ENCODE measurements at regions not wholly inside any gene's neighbourhood (a gene's known extent, or its start where the extent isn't known, plus 50 kb on each side); places are given as distances from the start of the nearest gene placed in this dataset.

DNA sequence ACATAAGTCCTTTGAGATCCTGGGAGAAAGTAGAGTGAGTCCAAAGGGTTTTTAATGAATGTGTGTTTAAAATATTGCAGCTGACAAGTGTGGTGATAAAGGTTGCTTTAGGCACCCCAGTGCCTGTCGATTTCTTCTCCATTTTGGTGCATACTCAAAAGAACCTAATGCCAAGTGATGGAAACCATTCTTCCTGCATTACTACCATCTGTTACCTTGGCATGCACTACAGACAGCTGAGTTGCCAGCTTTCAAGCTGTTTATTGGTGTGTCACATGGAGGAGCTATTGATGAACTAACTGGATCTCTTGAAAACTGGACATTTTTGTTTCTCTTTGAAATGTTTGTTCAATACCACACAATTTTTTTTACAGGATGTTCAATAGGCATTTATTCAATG is 350.0 kb downstream of the AKAIN1 start:
- no peak for DNase-seq

DNA sequence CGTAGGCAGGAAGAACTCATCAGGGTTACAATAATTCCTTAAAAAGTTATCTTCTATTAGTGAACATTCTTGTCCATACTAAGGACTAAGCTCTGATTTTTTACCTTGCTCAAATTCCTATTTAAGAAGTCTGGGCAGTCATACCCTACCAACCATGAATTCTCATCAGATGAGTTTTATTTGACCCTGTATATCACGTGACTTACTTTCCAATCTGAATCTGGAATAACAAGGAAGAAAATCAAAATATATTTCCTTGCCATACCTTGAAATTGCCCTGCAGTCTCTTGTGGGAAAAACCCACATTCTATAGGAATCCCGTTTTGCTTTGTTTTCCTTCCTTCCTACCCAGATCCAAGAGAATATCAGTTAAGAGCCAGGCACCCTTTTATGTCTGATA is 352.7 kb downstream of the AKAIN1 start:
- no peak for DNase-seq

DNA sequence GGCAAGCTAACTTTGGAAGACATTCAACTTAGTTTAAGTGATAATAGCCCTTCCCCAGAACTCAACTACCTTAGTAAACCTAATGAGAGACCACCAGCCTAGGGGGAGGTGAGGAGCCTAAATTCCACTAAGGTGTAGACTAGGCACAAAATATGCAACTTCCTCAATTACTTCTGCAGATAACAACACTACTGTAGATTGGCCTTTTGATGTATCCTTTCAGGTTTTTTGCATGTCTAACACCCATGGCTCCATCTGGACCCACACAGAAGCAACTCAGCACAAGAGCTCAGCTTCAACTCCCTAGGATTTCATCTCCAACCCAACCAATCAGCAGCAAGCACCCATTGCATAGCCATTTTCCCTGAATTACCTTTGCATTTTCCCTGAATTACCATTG is 353.3 kb downstream of the AKAIN1 start:
- DNase-seq: no peak

DNA sequence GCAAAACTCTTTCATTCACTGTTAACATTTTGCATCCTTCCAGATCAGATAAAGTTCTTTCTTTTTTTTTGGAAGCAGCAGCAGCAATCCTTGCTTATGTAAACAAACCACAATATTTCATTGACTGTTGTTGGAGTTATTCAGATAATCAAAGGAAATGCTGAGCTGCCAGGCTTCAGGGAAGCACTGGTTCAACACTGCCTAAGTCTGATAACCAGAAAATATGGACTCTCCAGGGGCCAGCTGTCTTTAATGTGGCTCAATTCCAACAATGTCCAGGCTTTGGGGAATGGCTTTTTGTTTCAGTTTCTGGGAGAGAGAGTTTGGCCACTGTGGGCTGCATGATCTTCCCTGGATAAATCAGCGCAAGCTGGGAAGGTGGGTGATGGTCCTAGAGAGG is 354.3 kb downstream of the AKAIN1 start:
- no peak for DNase-seq

DNA sequence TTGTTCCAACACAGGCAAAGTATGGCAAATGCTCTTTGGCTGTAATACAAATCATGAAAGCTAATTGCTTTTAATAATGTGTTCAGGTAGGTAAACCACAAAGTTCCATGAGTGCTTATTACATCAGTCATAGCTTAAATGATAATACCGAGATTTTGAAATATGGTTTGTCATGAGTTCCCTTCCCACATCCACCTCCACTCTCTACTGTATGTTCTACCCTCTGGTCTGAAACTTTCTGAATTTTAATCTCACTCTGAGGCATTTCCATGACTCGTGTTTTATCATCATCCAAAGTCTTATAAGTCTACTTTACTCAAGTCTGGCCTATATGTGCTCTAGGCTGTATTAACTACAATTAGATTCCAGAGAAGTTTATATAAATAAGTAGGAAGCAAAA is 354.8 kb downstream of the AKAIN1 start:
- no peak for DNase-seq

DNA sequence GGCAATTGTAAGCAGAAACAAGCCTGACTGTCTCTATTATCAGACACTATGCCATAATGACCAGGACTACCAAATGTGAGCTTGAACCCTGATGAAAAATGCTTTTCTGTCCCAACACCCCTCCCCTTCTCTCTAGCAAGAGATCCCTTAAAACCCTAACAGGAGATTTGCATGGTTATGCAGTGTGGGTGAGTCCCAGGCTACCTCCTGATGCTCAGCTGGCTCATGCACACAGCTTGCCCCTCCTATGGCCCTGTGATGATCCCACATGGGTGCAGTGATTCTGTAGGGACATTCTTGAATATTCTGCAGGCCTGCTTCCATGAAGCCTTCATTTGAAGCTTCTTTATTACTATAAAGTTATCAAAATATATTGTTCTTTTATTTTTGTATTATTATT is 357.4 kb downstream of the AKAIN1 start:
- no peak for DNase-seq

DNA sequence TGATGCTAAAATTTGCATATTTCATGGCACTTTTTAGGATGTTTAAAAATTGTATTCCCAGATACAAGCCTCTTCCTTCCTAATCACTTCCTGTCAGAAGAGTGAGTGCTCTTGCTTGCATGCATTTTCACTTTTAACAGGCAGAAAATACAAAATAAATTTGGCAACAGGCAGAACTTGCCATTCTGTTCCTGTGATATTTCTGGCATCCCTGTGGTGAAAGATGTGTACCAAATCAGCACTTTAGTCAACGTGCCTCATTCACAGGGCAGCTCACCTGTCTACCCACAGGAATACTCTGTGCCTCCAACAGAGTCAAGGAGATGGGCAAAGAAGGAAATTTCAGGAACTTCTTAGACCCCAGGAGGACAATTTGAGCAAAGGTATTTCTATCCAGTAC is 360.9 kb downstream of the AKAIN1 start:
- no peak for DNase-seq

DNA sequence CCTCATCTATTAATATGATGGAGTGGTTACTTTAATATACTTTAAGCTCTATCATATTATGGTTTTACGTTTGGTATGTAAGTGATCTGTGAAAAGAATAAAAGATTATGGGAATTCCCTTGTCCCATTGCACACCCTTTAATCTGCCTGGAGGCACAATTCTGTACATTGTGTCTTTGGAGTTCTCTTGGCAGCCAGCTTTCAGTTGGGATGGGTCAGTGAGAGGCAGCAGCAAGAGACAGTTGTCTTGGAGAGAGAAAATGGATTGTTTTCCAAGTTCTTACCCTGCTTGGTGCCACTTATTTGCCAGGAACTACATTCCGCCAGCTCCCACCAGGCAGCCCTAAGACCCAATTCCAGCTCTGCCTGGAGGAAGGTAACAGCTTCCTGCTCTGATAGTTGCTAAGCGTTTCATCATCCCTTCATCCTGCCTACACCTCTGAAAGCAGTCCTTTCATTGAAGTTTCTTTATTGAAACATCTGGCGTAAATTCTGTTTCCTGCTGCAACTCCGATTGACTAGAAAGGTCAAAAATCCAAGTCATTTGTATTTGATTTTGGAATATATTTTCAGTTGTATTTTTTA is 365.2 kb downstream of the AKAIN1 start:
- DNase-seq: no peak

DNA sequence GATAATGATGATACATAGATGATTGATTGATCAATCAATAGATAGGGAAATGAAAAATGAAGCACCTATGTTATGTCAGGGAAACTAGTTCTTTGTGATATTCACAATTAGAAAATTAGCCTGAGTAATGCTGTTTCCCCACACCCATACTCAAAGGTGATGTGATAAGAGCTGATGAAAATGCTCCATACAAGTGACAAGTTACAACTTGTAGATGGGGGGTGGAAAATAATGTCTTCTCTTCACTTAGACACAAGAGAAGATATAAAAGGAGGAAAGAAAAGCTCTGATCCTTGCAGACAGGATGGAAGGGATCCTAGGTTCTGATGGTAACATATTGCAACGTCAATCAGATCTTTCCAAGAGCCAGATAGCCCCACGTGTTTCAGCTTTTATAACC is 365.9 kb downstream of the AKAIN1 start:
- DNase-seq: no peak

DNA sequence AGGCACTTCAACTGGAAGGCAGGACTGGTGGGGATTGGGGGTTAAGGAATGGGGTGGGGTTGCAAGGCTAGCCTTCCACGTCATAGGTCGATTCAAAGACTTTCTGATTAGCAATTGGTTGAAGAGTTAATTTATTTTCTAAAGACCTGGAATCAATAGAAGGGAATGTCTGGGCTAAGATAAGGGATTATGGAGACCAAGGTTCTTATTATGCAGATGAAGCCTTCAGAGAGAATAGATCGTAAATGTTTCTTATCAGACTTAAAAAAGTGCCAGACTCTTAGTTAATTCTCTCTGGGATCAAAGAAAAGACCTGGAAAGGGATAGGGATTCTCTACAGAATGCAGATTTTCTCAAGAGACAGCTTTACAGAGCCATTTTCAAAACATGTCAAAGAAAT is 368.0 kb upstream of the DLGAP1 start:
- no peak for DNase-seq

DNA sequence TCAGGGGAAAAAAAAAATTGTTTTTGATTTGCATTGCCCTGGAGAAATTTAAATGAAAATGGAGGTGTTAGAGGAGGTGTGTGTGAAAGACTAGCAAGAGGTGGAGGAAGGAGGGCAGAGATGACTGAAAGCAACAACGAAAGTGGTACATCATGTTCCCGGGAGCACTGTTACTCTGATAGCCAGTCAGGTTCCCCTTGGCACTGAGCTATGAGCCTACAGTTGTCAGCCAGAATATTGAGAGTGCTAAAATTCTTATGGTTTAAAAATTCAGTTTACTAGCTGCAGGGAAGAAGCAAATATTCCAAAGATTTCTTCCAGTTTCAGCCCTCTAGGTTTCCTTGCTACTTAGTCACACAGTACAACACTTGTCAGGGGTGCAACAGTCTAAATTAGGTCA is 366.7 kb upstream of the DLGAP1 start:
- no peak for DNase-seq

DNA sequence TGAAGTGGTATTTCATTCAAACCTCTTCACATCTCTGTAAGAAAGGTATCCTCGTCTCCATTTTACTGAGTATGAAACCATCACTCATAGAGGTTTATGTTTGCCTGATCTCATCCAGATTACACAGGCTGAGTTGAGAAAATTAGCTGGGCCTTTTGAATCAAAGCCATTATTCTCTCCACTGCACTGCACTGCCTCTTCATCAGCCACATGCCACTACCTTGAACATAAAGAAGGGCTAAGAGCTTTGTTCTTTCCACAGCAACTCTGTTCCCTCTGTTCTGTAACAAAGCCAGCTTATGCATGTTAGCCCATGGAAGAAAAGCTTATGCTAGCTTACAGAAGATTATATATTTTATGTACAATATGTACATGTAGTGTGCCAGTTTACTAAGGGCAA is 362.6 kb upstream of the DLGAP1 start:
- DNase-seq: no peak

DNA sequence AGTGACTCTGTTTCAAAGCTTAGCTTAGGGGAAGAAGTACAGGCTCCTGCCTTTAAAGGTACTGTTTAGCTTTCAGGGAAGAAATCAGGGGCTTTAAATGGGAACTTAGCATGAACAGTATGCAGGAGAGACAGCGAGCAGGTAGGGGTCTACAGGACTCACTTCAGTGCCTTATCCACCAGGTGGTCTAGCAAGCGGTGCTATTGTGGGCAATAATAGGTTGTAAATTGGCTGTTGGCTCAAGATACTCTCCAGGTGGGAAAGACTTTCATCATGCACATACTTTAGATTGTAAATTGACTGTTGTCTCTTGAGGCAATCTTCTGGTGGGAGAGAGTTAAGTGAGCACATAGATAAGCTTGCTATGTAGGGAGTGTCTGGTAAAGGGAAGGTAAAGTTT is 358.6 kb upstream of the DLGAP1 start:
- no peak for DNase-seq

DNA sequence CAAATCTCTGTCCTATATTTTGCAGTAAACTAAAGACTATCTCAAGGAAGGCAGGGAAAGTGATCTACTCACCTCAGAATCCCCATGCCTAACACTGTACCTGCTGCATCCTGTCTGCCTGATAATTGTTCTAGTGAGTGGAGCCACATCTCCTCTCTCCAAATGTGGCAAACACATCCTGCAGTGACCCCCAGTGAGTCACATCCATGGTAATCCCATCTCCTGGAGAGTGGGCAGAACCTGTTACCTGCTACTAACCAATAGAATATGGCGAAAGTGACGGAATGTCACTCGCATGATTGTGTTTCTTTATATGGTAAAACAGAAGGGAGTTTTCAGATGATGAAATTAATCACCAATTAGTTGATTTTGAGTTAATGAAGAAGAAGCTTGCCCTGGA is 353.8 kb upstream of the DLGAP1 start:
- DNase-seq: no peak

DNA sequence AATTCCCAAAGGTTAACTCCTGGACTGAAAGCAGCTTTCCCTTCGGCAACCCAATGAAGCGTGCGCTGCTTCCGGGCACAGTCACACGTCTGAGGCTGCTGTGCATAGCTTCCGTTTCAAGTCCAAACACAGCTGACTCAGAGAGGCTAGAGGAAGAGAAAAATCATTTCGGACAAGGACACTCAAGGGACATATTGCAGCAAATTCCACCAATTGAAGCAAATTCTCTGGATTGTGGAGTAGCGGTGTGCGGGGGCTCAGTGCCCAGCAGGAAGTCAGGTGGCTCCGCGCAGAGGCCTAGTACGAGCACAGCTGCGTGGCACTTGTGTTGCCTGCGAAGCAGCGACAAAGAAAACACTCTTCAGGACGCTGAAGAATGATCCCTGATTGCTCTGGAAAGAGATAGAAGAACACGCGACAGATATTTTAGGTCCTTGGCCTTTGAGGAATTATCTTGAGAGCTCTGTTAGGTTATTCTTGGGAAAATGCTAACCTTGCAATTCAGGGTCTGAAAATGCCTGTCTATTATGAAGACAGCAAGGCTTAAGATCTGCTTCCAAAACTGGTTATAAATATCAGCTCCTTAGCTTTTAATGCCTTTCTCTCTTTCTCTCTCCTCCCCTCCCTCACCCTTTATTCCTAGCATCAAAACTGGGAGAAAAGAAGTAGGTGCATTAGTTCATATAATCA is 352.6 kb upstream of the DLGAP1 start:
- DNase-seq: no peak

DNA sequence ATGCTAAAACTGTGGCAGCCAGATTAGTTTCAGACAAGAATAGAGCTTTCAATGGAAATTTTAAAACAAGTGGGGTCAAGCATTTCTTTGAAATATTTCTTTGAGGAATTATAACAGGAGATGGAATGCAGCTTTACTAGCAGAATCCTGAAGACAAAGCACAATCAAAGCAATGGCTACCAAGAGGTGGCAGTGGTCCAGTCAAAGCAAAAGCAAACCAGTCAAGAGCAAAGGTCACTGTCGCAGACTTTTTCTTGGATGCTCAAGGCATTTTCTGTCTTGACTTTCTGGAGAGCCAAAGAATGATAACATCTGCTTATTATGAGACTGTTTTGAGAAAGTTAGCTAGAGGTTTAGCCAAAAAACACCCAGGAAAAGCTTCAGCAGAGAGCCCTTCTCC is 351.2 kb upstream of the DLGAP1 start:
- DNase-seq: no peak

DNA sequence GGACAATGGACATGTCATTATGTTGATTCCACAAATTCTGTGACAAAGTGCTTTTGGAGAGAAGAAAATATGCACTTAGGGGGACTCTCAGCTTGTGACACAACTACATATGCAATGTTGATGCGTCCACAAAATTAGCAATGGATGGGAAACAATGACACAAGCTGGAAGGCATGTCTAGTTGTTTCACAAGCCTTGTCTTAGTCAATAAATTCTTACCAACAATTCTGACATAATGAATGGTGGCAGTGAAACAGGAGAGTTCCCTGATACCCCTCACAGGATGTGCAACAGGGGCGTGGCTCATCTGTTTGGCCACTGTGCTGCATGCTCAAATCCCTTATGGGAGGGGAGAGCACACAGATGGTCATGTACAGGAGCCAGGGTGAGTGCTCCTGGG is 347.2 kb upstream of the DLGAP1 start:
- DNase-seq: no peak

DNA sequence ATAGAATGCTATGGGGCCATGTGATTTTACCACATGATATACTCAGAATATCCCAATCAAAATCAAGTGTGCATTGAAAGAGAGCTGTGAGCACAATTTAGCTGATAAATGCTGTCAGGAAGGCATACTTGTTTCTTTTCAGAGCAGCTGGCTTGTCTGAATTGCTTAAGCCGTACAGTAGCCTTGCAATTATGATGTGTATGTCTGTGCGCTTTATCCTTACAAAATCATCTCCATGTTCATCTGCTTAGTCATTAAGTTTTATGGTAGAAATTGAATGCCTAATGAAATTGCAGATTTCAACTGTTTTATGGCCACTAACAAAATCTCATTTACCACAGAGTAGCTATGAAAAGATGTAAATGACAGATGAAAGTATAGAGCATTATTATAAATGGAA is 346.0 kb upstream of the DLGAP1 start:
- no peak for DNase-seq

DNA sequence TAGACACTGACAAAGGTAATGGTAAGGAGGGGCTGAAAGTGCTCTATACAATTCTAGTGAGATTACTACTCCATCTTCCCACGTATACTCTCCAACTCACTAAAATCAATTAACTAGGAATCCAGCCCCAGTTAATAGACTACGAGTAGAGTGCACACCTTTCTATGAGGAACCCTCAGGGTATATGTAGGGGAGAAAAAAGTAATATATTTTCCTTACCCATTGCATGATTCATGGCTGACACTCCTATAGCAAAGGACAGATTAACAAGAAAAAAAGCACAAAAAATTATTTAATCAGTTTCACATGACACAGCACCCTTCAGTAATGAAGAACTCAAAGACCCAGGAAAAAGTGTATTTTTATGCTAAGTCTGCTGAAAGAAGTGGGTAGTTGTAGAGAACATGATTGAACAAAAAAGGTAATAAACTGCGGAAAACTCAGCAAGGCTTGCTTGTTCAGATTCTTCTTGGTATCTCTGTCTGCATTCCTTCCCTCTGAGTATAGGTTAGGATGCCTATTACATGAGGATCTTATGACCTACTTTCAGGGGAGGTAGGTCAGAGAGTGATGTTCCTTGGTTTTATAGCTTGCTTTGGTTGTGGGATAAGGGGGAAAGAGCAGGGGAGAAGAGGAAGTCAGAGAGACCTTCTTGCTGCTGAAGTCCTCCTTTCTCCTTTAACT is 342.0 kb upstream of the DLGAP1 start:
- no peak for DNase-seq

DNA sequence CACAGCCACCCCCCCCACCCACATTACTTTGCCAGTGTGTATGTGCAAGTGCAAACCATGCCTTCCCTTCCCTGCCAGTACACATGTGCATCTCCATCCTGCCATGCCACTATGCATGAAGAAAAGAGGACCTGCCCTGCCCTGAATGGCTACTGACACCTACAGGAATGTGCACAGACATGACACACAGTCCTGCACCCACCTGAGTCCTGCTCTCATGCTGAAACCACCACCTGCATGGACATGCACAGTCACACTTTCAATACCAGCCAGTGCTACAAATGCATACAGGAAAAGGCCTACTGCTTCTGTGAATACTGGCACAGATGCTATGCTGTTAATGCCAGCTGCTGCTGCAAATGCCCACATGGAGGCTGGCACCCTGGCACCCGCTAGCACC is 334.4 kb upstream of the DLGAP1 start:
- no peak for DNase-seq

DNA sequence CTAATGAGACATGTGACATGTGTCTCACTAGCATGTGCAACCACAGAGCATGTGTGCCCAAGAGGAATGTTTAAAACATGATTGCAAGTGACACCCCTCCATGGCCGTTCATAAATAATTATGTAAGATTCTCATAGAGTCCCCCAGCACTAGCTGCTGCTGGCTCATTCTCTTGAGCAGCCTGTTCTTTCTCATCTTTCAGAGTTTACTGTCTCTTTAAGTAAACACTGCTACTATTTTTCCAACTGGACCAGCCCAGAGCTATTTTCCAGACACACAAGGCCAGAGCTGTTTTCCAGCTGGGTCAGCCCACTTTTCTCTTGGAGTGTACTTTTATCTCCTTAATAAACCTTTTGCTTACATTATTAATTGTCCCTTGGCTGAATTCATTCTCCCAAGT is 326.8 kb upstream of the DLGAP1 start:
- no peak for DNase-seq

DNA sequence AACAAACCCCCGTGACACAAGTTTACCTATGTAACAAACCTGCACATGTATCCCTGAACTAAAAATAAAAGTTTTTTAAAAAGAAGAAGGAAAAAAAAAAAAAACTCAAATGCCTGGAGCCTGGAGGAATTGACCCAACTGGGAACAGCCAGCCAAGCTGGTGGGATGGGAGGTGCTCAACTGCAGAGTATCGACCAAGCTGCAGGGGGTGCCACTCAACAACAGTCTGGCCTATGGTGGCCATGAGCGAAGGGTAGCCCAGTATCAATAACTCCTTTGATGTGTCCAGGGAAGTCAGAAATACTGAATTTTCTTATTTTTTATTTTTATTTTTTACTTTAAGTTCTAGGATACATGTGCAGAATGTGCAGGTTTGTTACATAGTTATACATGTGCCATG is 310.3 kb upstream of the DLGAP1 start:
- no peak for DNase-seq

DNA sequence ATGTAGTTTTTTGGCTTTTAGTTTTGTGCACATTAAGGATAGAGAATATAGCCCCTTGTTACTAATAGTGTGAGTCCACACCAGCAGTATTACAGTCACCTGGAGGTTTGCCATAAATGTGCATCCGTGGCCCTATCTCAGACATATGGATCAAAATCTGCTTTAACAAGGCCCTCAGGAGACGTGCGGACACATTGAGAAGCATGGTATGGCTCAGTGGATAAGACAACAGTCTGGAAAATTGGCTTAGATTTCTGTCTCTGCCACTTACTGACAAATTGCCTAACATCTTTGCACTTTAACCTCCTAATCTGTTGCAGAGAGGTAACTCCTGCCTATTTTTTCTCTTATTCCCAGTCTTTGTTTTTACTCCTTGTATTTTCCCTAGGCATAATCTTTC is 307.2 kb upstream of the DLGAP1 start:
- no peak for DNase-seq

DNA sequence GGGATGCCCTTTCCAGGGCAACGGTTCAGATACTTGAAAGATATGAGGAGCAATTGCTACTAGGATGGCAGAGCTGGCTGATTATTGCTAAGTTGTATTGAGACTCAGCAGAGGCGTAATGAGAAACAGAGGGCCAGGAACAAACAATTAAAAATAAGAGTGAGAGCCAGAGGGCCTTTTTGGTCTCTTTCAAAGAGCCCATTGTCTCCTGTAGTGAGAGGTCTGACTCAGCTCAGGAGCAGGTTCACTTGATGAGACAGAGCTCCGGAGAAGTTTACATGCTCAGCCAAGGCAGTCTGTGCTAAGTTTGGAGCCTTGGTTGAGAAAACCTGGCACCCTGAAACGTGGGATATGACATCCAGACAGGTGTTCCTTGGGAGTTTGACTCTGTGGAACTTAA is 303.9 kb upstream of the DLGAP1 start:
- no peak for DNase-seq

DNA sequence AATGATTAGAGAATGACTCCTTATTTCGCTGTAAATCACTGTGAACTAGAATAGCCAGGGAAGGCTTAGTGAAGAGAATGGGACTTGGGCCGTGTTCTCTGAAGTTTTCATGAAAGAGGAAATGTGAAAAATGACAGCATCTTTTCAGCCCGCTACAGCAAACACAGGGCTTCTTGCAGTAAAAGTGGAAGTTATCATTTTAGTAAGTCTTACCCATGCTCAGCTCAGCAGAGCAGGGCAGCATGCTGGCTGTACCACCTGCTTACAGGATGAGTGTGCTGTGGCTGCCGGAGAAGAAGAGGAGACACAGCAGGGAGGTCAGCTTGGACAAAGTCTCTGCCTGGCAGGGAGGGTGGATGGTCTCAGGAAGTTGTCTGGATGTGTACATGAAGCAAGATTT is 300.7 kb upstream of the DLGAP1 start:
- DNase-seq: no peak
